GM18499 (cell line): ENCODE measurements at regions not wholly inside any gene's neighbourhood (a gene's known extent, or its start where the extent isn't known, plus 50 kb on each side); places are given as distances from the start of the nearest gene placed in this dataset.
"Not testable (repeated sequence)": the region's sequence is repeated elsewhere in the genome, so short reads cannot be mapped to it uniquely, and the experiment has no call there.

Source experiments
- ATAC-seq: cut with Tn5 transposase; IDR thresholded peaks from one replicate; pipeline ENCODE4 v1.9.1; 2021; ENCODE audit warnings: moderate number of reproducible peaks; ENCODE audit not compliant: insufficient read depth, unreplicated experiment

DNA sequence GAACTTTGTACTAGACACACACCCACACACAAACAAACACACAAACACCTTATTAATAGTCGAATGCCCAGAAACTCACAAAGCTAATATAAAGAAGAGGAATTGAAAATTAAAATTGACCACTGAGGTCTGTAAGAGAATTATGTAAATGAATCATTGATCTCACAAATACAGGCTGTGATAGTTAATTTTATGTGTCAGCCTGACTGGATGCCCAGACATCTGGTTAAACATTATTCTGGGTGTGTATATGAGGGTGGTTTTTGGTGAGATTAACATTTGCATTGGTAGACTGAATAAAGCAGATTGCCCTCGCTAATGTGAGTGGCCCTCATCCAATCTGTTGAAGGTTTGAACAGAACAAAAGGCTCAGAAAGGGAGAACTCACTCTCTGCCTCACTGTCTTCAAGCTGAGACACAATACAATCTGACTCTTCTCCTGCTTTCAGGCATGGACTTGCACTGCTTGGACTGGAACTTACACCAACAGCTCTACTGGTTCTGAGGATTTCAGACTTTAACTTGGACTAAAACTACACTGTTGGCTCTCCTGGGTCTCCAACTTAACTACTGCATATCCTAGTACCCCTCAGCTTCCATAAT lies 199.4 kb upstream of the TTC14 start:
- ATAC-seq, result no peak

- ATAC-seq, result no peak
Measured at GRCh38 chr3:180403156-180403555, 198.8 kb upstream of the TTC14 start.

GRCh38 chr3:180408654-180409053 lies 193.3 kb upstream of the TTC14 start:
- ATAC-seq, result no peak

DNA sequence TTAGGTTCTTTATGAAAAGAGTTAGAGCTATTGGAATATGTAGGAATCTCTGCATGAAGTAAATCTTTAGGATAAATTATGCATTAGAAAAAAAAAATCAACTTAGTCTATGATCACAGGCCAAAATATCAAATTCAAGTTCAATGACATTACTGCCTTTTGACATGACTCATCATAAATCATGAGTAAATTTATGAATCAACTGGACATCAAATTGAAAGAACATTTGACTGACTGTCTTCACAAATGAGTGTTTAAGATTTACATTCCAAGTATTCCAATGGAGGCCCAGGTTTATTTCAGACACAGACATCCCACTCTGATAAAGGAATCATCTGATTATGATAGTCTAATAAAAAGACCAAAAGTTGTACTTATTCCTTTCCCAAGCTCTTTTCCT lies 192.8 kb upstream of the TTC14 start:
- no peak for ATAC-seq

GRCh38 chr3:180409883-180410282 lies 192.1 kb upstream of the TTC14 start:
- ATAC-seq, result no peak

DNA sequence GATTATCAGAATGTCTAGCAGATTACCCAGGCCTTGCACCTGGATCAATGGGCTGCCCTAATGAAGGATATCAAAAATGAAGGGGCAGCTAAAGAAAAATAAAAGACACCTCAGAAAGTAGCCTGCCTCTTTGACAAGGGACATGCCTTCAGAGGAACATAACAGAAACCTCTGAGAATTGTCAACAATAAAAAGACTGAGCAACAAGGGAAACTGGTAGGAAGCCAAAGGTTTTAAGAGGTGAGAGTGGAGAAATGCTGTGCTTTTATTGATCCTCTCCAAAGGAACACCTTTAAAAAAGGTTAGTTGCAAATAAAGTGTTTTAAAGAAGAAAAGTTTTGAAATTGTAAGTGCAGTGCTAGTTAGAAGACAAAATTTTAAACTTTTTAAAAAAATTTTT lies 187.8 kb upstream of the TTC14 start:
- ATAC-seq, result no peak

GRCh38 chr3:180416111-180416594 lies 185.8 kb upstream of the TTC14 start:
- no peak for ATAC-seq

GRCh38 chr3:180417241-180417640 lies 184.7 kb upstream of the TTC14 start:
- ATAC-seq, result no peak

DNA sequence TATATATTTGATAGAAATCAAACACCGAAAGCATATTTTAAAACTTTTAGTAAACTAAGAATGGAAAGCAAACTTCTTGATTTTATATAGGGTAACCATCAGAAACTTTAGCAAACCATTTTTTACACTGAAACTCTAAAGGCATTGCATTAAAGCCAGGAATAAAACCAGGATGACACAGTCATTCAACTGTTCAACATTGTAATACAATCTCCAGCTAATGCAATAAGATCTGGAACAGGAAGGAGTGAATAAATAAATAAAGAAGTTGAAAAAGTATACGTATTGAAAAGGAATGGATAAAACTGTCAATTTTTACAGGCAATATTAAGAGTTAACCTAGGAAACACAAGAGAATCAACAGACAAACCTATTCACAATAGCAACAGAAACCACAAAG lies 181.9 kb upstream of the TTC14 start:
- ATAC-seq, result no peak

DNA sequence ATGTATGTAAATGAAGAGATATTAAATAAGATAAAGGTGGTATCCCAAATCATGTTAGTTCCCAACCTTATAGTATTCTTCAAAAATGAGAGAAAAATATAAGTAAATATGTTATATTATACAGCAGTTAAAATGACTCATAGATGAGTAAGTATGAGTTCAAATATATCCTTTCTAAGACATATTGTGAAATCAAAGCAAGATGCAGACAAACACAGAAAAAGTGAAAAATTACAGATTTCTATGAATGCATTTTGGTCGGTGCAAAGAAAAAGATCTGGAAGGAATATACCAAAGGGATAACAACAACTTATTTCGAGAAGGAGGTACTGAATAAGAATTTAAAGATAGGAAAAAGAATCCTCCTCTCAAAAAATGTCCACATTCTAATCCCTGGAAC lies 181.2 kb upstream of the TTC14 start:
- ATAC-seq, result no peak

DNA sequence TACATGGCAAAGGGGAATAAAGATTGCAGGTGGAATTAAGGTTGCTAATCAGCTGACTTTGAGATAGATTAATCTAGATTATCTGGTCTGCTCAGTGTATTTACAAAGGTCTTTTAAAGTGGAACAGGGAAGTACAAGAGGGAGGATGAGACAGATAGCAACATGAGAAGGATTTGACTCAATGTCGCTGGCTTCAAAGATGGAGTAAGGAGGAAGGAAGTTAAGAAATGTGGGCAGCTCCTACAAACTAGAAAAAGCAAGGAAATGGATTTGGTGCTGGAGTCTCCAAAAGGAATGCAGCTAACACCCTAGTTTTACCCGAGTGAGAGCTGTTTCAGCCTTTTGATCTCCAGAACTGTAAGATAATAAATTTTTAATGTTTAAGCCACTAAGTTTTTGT lies 180.7 kb upstream of the TTC14 start:
- ATAC-seq, result no peak

- no peak for ATAC-seq
Measured at GRCh38 chr3:180421721-180422120, 180.2 kb upstream of the TTC14 start.

- not testable (repeated sequence) for ATAC-seq
Measured at GRCh38 chr3:180424305-180424704, 177.7 kb upstream of the TTC14 start.

- no peak for ATAC-seq
Measured at GRCh38 chr3:180430896-180431295, 171.1 kb upstream of the TTC14 start.

DNA sequence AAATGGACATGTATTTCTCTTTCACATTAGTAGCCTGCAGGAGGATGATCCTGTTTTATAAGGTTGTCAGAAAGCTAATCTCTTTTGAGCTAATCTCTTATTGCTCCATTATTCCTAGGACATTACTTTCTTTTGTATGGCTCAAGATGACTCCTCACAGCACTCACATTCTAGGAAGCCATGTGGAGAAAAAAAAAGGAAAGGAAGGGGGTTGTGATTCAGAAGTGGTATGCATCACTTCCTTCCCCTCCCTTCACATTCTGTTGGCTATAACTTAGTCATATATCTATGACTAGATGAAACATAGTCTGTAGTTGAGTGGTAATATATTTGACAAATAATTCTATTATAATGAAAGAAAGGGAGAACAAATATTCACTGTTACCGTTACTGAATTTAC lies 168.8 kb upstream of the TTC14 start:
- no peak for ATAC-seq

DNA sequence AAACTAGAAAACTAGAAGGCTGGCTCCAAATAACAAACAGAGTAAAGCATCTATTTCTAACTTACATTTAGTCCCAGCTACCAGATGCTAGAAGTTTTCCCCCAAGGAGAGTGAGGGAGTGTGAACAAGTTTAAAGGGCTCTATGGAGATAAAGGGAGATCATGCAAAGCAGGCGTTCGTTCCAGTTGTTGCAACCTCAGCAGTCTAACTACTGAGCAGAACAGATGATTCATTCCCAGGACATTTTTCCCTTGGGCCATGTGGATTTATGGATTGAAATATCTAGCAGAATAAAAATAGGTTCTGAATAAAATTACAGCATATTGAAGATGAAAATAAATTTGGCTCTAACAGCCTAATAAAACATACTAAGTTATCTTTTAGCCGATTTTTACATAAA lies 154.8 kb upstream of the TTC14 start:
- no peak for ATAC-seq

- not testable (repeated sequence) for ATAC-seq
Measured at GRCh38 chr3:180448407-180448806, 153.6 kb upstream of the TTC14 start.

DNA sequence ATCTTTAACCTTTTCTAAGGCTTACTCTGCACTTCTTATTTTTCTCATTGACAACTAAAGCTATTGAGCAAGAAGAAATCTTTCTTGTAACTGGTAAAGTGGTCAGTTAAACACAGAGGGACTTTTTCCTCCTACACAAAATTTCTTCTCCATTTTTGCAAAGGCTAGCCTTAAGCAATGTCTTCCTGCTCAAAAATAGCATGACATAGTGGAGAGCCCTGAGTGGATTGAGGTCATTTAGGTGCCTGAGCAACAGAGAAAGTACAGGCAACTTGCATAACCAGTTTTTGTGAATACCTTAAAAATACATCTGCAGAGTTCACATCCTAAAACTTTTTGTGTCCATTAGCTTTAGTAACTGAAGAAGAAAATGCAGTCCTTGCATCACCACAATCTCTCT lies 144.7 kb upstream of the TTC14 start:
- no peak for ATAC-seq

DNA sequence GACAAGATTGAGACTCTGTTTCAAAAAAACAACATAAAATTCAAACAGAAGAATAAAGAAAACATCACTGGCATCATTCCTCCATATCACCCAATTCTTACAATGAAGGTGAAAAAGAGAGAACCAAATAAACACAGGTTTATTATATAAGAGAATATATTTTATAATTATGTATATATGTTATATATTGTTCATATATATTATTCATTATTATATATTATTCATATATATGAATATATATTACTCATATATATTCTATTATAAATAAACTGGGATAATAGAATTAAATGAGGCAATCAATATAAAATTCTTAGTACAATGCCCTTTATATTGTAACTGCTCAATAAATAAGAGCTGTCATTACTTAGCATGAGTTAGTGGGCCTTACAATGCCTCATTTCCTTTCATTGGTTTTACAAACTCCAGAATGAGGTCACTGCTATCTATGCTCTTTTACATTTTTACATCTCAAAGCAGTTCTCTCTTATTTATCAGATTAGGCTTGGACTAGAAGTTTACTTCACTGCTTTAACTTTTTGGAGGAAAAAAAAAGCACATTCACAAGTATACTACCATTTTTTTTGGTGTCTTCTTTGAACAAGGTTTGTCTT lies 135.5 kb upstream of the TTC14 start:
- no peak for ATAC-seq

DNA sequence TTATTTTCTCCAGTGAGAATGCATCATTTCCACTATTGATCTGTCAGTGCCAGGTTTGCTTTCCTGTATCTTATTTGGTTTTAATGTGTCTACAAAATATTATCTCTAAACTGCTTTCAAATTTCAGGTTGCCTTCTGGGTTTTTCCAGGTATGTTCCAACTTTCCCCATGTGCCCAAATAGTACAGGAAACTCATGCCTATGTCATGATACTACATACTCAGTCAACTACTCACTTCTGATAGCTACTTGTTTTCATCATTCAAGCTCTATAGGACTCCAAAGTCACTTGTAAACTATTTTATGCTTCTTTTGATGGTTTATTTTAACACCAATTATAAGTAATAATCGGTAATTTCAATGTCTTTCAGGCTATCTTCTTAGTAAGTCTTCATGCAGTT lies 134.8 kb upstream of the TTC14 start:
- no peak for ATAC-seq

DNA sequence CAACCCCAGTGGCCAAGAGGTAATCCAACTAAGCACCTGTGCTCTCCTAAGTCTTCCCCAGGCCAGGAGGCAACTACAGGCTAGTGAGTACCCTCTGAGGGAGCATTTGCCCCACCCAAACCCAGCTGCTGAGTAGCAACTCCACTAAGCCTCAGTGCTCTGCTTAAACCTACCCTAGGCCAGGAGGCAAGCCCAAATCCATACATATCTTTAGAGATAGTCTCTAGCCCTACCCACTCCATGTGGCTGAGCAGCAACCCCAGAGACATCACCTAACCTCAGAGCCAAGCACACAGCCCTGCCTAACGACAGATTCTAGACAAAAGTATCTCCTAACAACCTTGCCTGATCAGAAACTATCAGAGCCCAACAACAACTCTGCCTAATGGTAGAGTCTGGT lies 132.8 kb upstream of the TTC14 start:
- ATAC-seq, result no peak

DNA sequence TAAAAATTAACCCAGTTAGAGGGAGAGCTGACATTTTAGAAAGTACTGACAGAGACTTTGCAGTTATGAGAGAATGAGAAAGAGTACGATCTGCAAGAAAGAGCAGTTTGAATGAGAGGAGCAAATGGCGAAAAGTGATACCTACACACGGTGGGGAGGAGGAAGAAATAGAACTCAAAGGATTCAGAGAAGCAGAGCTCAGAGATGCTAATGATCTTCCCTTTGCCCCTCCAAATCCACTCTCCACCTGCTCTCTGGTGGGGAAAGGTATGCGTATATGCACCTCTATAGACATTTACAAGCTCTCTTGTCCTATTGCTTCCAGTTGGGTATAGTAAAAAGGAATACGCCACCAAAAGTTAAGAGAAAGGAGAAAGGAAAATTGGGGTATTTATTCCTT lies 123.3 kb upstream of the TTC14 start:
- no peak for ATAC-seq
